MV-4-11 (cell line): ENCODE measurements at regions not wholly inside any gene's neighbourhood (a gene's known extent, or its start where the extent isn't known, plus 50 kb on each side); places are given as distances from the start of the nearest gene placed in this dataset.

Experiments
- DNase-seq: peaks from one replicate; lab custom pipeline; 2025; lab: John Stamatoyannopoulos, UW

- no peak for DNase-seq
Measured at GRCh38 chr6:8275667-8276066, 159.7 kb downstream of the SLC35B3 start.

- no peak for DNase-seq
Measured at GRCh38 chr6:8274226-8274625, 161.1 kb downstream of the SLC35B3 start.

GRCh38 chr6:8269872-8270454 lies 165.4 kb downstream of the SLC35B3 start:
- no peak for DNase-seq

GRCh38 chr6:8269094-8269493 lies 166.3 kb downstream of the SLC35B3 start:
- no peak for DNase-seq

GRCh38 chr6:8268606-8269005 lies 166.3 kb upstream of the EEF1E1 start:
- no peak for DNase-seq

GRCh38 chr6:8268156-8268555 lies 165.8 kb upstream of the EEF1E1 start:
- DNase-seq = no peak

GRCh38 chr6:8260610-8261009 lies 158.3 kb upstream of the EEF1E1 start:
- no peak for DNase-seq

- no peak for DNase-seq
Measured at GRCh38 chr6:8246403-8246802, 144.1 kb upstream of the EEF1E1 start.

GRCh38 chr6:8245726-8246125 lies 143.4 kb upstream of the EEF1E1 start:
- DNase-seq = no peak

GRCh38 chr6:8243475-8243874 lies 141.1 kb upstream of the EEF1E1 start:
- DNase-seq = no peak

- DNase-seq = no peak
Measured at GRCh38 chr6:8242885-8243284, 140.5 kb upstream of the EEF1E1 start.

- DNase-seq = no peak
Measured at GRCh38 chr6:8240301-8240700, 138.0 kb upstream of the EEF1E1 start.

- no peak for DNase-seq
Measured at GRCh38 chr6:8238773-8239683, 136.7 kb upstream of the EEF1E1 start.

- no peak for DNase-seq
Measured at GRCh38 chr6:8237668-8238067, 135.3 kb upstream of the EEF1E1 start.

- no peak for DNase-seq
Measured at GRCh38 chr6:8236956-8237355, 134.6 kb upstream of the EEF1E1 start.

- no peak for DNase-seq
Measured at GRCh38 chr6:8234321-8234720, 132.0 kb upstream of the EEF1E1 start.

- no peak for DNase-seq
Measured at GRCh38 chr6:8231956-8232355, 129.6 kb upstream of the EEF1E1 start.

- no peak for DNase-seq
Measured at GRCh38 chr6:8229915-8230756, 127.8 kb upstream of the EEF1E1 start.

GRCh38 chr6:8225113-8225512 lies 122.8 kb upstream of the EEF1E1 start:
- DNase-seq = no peak

GRCh38 chr6:8223678-8224077 lies 121.3 kb upstream of the EEF1E1 start:
- DNase-seq = no peak

GRCh38 chr6:8219352-8219943 lies 117.1 kb upstream of the EEF1E1 start:
- peak; percentile 39 for DNase-seq

- no peak for DNase-seq
Measured at GRCh38 chr6:8218861-8219260, 116.5 kb upstream of the EEF1E1 start.
